Keratinocyte (primary cell): ENCODE measurements at regions not wholly inside any gene's neighbourhood (a gene's known extent, or its start where the extent isn't known, plus 50 kb on each side); places are given as distances from the start of the nearest gene placed in this dataset.

Source experiments
- CTCF ChIP-seq, 3 experiments: IDR thresholded peaks in 1 of 3; conservative IDR thresholded peaks in 1 of 3; optimal IDR thresholded peaks in 1 of 3; 2 replicates in 2 of 3; 3 replicates in 1 of 3; pipeline versions ENCODE3 to v1.5.1; 2011; ENCODE audit warnings: low read length in 3 of 3, mild to moderate bottlenecking in 3 of 3, moderate library complexity in 2 of 3, control low read depth in 1 of 3, inconsistent platforms in 1 of 3; ENCODE audit not compliant: insufficient read depth in 2 of 3; ENCODE audit errors: extremely low read depth in 1 of 3
- EZH2 ChIP-seq: IDR thresholded peaks from one replicate; pipeline ENCODE4 v1.6.1; 2012; ENCODE audit warnings: inconsistent platforms, mild to moderate bottlenecking, low read length, moderate library complexity

- TF ChIP-seq CTCF (optimal IDR thresholded peaks at IDR 0.05 in 1 of 3, IDR thresholded peaks at IDR 0.05 in 1 of 3, conservative IDR thresholded peaks at IDR 0.05 in 1 of 3; ENCODE audit: extremely low read depth in 1 of 3, insufficient read depth in 2 of 3, low read length in 3 of 3) (no peak), EZH2 (no peak)
These were observed 142.1 kb downstream of the IRS1 start for GRCh38 chr2:226657340-226658053.
